Neuron (in vitro differentiated cells): ENCODE measurements at regions not wholly inside any gene's neighbourhood (a gene's known extent, or its start where the extent isn't known, plus 50 kb on each side); places are given as distances from the start of the nearest gene placed in this dataset.

Experiments
- H2AFZ ChIP-seq: one replicate; pipeline ENCODE4 v1.6.1; 2013; ENCODE audit warnings: low read depth, mild to moderate bottlenecking, inconsistent platforms, low read length, moderate library complexity
- H3K27me3 ChIP-seq: one replicate; pipeline ENCODE4 v1.6.1; 2013; ENCODE audit warnings: low read length; ENCODE audit not compliant: insufficient read depth
- H3K36me3 ChIP-seq: one replicate; pipeline ENCODE4 v1.6.1; 2013; ENCODE audit warnings: low read length; ENCODE audit not compliant: insufficient read depth
- H3K4me1 ChIP-seq: one replicate; pipeline ENCODE4 v1.6.1; 2013; ENCODE audit warnings: low read length; ENCODE audit not compliant: insufficient read depth
- H3K4me3 ChIP-seq: 2 replicates; pipeline ENCODE4 v1.5.1; 2013; ENCODE audit warnings: mild to moderate bottlenecking, low read length, moderate library complexity
- H3K9me3 ChIP-seq: one replicate; pipeline ENCODE4 v1.6.1; 2013; ENCODE audit warnings: low read length

GRCh38 chr5:158621391-158621790, 478.3 kb downstream of the EBF1 start:
- H3K4me1 ChIP-seq: no peaks in the 10 kb centered on the region
- H3K36me3 ChIP-seq: no peaks in the 10 kb centered on the region
- no peaks in the 10 kb centered on the region for H3K9me3 ChIP-seq
- no peaks in the 10 kb centered on the region for H3K27me3 ChIP-seq
- no peak overlapping the region for H2AFZ ChIP-seq
- no peak overlapping the region for H3K4me3 ChIP-seq

GRCh38 chr5:158619083-158619788, 480.5 kb downstream of the EBF1 start:
- no peaks in the 10 kb centered on the region for H3K9me3 ChIP-seq
- H2AFZ ChIP-seq: no peak overlapping the region
- H3K27me3 ChIP-seq: no peaks in the 10 kb centered on the region
- no peaks in the 10 kb centered on the region for H3K36me3 ChIP-seq
- H3K4me3 ChIP-seq: no peak overlapping the region
- H3K4me1 ChIP-seq: no peaks in the 10 kb centered on the region

GRCh38 chr5:158618256-158618655, 481.5 kb downstream of the EBF1 start:
- Histone ChIP-seq H3K9me3 (no peaks in the 10 kb centered on the region), H3K4me3 (no peak overlapping the region), H3K36me3 (no peaks in the 10 kb centered on the region), H3K4me1 (no peaks in the 10 kb centered on the region), H2AFZ (no peak overlapping the region), H3K27me3 (no peaks in the 10 kb centered on the region)

- no peak overlapping the region for H2AFZ ChIP-seq
- no peaks in the 10 kb centered on the region for H3K36me3 ChIP-seq
- no peaks in the 10 kb centered on the region for H3K27me3 ChIP-seq
- H3K4me1 ChIP-seq: no peaks in the 10 kb centered on the region
- no peak overlapping the region for H3K4me3 ChIP-seq
- H3K9me3 ChIP-seq: no peaks in the 10 kb centered on the region
Observed at GRCh38 chr5:158616707-158617106, 483.0 kb downstream of the EBF1 start.

GRCh38 chr5:158614951-158615350, 484.8 kb downstream of the EBF1 start:
- Histone ChIP-seq H2AFZ (no peak overlapping the region), H3K4me1 (no peaks in the 10 kb centered on the region), H3K4me3 (no peak overlapping the region), H3K36me3 (no peaks in the 10 kb centered on the region), H3K27me3 (no peaks in the 10 kb centered on the region), H3K9me3 (no peaks in the 10 kb centered on the region)

- Histone ChIP-seq H3K27me3 (no peaks in the 10 kb centered on the region), H3K36me3 (no peaks in the 10 kb centered on the region)
Observed at GRCh38 chr5:158611581-158611980, 488.1 kb downstream of the EBF1 start.

GRCh38 chr5:158610051-158610415, 489.7 kb downstream of the EBF1 start:
- Histone ChIP-seq H3K36me3 (no peaks in the 10 kb centered on the region), H3K9me3 (no peaks in the 10 kb centered on the region), H3K4me1 (no peaks in the 10 kb centered on the region), H2AFZ (no peak overlapping the region), H3K4me3 (no peak overlapping the region), H3K27me3 (no peaks in the 10 kb centered on the region)

More at GRCh38 chr5:158611581-158611980, 488.1 kb downstream of the EBF1 start:
- no peak overlapping the region for H2AFZ ChIP-seq
- no peak overlapping the region for H3K4me3 ChIP-seq
- H3K4me1 ChIP-seq: no peaks in the 10 kb centered on the region
- H3K9me3 ChIP-seq: no peaks in the 10 kb centered on the region

- Histone ChIP-seq H3K36me3 (no peaks in the 10 kb centered on the region), H2AFZ (no peak overlapping the region), H3K27me3 (no peaks in the 10 kb centered on the region), H3K4me1 (no peaks in the 10 kb centered on the region), H3K9me3 (no peaks in the 10 kb centered on the region), H3K4me3 (no peak overlapping the region)
Observed at GRCh38 chr5:158609333-158610050, 490.2 kb downstream of the EBF1 start.

- Histone ChIP-seq H2AFZ (no peak overlapping the region), H3K27me3 (no peaks in the 10 kb centered on the region), H3K9me3 (no peaks in the 10 kb centered on the region), H3K4me3 (no peak overlapping the region), H3K4me1 (no peaks in the 10 kb centered on the region), H3K36me3 (no peaks in the 10 kb centered on the region)
Observed at GRCh38 chr5:158607088-158607487, 492.6 kb downstream of the EBF1 start.

GRCh38 chr5:158606233-158606632, 493.5 kb downstream of the EBF1 start:
- Histone ChIP-seq H3K36me3 (no peaks in the 10 kb centered on the region), H3K9me3 (no peaks in the 10 kb centered on the region), H3K4me1 (no peaks in the 10 kb centered on the region), H2AFZ (no peak overlapping the region), H3K27me3 (no peaks in the 10 kb centered on the region), H3K4me3 (no peak overlapping the region)

- Histone ChIP-seq H3K27me3 (no peaks in the 10 kb centered on the region), H3K4me1 (no peaks in the 10 kb centered on the region), H2AFZ (no peak overlapping the region), H3K4me3 (no peak overlapping the region), H3K9me3 (no peaks in the 10 kb centered on the region), H3K36me3 (no peaks in the 10 kb centered on the region)
Observed at GRCh38 chr5:158602981-158603380, 496.7 kb downstream of the EBF1 start.

GRCh38 chr5:158601118-158601517, 498.6 kb downstream of the EBF1 start:
- Histone ChIP-seq H3K4me3 (no peak overlapping the region), H2AFZ (no peak overlapping the region), H3K36me3 (no peaks in the 10 kb centered on the region), H3K9me3 (no peaks in the 10 kb centered on the region), H3K4me1 (no peaks in the 10 kb centered on the region), H3K27me3 (no peaks in the 10 kb centered on the region)

- Histone ChIP-seq H2AFZ (no peak overlapping the region), H3K9me3 (no peaks in the 10 kb centered on the region), H3K36me3 (no peaks in the 10 kb centered on the region), H3K4me1 (no peaks in the 10 kb centered on the region), H3K4me3 (no peak overlapping the region), H3K27me3 (no peaks in the 10 kb centered on the region)
Observed at GRCh38 chr5:158600679-158601078, 499.0 kb downstream of the EBF1 start.
